ENCODE measurements at regions not wholly inside any gene's neighbourhood (a gene's known extent, or its start where the extent isn't known, plus 50 kb on each side); places are given as distances from the start of the nearest gene placed in this dataset.

GRCh38 chr3:165403666-165404065 is 207.5 kb upstream of the SLITRK3 start:
- TF ChIP-seq ZFX (IDR thresholded peaks at IDR 0.05; ENCODE audit: borderline replicate concordance) = no peak
- TF ChIP-seq, protein P1, sequence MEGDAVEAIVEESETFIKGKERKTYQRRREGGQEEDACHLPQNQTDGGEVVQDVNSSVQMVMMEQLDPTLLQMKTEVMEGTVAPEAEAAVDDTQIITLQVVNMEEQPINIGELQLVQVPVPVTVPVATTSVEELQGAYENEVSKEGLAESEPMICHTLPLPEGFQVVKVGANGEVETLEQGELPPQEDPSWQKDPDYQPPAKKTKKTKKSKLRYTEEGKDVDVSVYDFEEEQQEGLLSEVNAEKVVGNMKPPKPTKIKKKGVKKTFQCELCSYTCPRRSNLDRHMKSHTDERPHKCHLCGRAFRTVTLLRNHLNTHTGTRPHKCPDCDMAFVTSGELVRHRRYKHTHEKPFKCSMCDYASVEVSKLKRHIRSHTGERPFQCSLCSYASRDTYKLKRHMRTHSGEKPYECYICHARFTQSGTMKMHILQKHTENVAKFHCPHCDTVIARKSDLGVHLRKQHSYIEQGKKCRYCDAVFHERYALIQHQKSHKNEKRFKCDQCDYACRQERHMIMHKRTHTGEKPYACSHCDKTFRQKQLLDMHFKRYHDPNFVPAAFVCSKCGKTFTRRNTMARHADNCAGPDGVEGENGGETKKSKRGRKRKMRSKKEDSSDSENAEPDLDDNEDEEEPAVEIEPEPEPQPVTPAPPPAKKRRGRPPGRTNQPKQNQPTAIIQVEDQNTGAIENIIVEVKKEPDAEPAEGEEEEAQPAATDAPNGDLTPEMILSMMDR (IDR thresholded peaks at IDR 0.05) = no peak
- H3K27ac ChIP-seq = no peak overlapping the region

DNA sequence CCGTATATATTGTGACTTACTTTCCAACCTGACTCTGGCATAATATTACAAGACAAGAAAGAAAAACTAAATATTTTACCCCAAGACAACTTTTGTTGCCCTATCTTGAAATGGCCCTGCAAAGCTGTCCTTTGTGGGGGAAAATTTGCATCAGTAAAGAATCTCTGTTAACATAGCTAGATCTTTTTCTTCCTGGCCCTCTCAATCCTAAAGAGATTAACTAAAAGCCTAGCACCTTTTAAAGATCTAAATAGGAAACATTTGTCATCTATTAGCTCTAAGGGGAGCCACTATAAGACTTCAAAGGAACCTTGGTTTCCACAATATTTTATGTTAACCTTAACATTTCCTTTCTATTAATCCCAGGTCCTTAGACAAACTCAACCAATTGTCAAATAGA is 199.0 kb upstream of the SLITRK3 start:
- no peak overlapping the region for H3K27ac ChIP-seq
- TF ChIP-seq, protein P1 (IDR thresholded peaks at IDR 0.05) = no peak
- TF ChIP-seq ZFX (IDR thresholded peaks at IDR 0.05; ENCODE audit: borderline replicate concordance) = no peak

DNA sequence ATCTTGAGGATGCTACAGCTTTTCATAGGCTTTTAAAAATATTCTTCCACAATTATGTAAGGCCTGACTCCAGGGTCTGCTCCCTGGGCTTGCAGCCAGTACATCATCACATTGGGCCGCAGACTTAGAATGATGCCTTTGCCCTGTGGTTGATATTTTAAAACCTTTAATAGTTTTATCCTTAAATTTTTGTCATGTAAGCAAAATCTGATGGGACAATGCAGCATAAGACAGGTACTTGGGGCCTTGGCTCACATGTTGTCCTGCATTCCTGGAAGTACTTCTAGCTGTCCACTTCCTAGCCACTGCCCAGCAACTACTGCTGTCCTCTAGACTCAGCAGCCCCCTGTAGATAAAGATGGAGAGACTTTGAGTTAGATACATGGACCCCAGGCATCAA is 197.3 kb upstream of the SLITRK3 start:
- H3K27ac ChIP-seq = no peak overlapping the region
- TF ChIP-seq ZFX (IDR thresholded peaks at IDR 0.05; ENCODE audit: borderline replicate concordance) = no peak
- TF ChIP-seq, protein P1 (IDR thresholded peaks at IDR 0.05) = no peak

DNA sequence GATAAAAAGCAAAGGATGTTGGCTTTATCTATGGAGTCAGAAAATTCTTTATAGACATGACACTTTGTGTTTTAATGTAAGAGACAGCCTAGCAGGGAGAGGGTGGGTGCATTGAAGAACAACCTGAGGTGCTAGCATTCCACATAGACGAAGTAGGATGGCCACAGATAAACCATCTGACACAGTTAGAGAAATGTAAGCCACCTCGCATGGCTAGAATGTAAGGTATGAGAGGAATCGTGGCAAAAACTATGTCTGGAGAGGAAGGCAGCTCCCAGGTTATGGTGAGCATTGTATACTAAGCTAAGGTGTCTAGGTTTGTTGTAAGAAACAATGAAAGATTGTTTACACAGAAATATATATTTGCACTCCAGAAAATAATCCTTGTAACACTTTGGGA is 194.0 kb upstream of the SLITRK3 start:
- H3K27ac ChIP-seq = no peak overlapping the region
- TF ChIP-seq ZFX (IDR thresholded peaks at IDR 0.05; ENCODE audit: borderline replicate concordance) = no peak
- TF ChIP-seq, protein P1 (IDR thresholded peaks at IDR 0.05) = no peak

GRCh38 chr3:165389653-165390052 is 193.5 kb upstream of the SLITRK3 start:
- no peak overlapping the region for H3K27ac ChIP-seq
- no peak for TF ChIP-seq ZFX (IDR thresholded peaks at IDR 0.05; ENCODE audit: borderline replicate concordance)
- TF ChIP-seq, protein P1 (IDR thresholded peaks at IDR 0.05) = no peak

DNA sequence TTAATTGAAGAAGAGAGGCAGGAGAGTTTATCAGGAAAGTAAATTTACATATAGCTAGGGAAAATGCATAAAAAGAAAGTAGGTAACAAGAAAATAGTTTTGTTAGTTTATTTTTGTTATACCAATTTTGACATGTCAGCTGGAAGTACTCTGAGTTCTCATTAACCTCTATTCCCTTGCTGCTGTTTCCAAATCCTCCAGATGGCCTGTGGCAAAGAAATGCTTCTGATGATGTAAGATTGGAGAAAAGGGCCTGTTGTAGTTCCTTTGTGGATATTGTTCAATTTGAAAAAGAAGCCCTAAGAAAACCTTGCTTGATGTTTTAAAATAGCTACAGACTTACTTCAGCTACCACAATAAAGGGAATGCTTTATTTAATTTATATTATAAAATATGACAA is 192.9 kb upstream of the SLITRK3 start:
- TF ChIP-seq ZFX (IDR thresholded peaks at IDR 0.05; ENCODE audit: borderline replicate concordance) = no peak
- TF ChIP-seq, protein P1 (IDR thresholded peaks at IDR 0.05) = no peak
- no peak overlapping the region for H3K27ac ChIP-seq

GRCh38 chr3:165383381-165383780 is 187.2 kb upstream of the SLITRK3 start:
- no peak overlapping the region for H3K27ac ChIP-seq
- TF ChIP-seq, protein P1 (IDR thresholded peaks at IDR 0.05) = no peak
- TF ChIP-seq ZFX (IDR thresholded peaks at IDR 0.05; ENCODE audit: borderline replicate concordance) = no peak

All from 22Rv1 (cell line).